HuH-7.5 (cell line): ENCODE measurements at regions not wholly inside any gene's neighbourhood (a gene's known extent, or its start where the extent isn't known, plus 50 kb on each side); places are given as distances from the start of the nearest gene placed in this dataset.

Experiments used
- DNase-seq: peaks from one replicate; pipeline ENCODE4 v3.0.0; 2011; ENCODE audit warnings: low spot score

GRCh38 chr1:201749059-201749690 is 79.8 kb upstream of the IPO9 start:
- no peak for DNase-seq

- DNase-seq = no peak
Observed at GRCh38 chr1:201750120-201750519, 78.8 kb upstream of the IPO9 start.

GRCh38 chr1:201750934-201751333 is 78.0 kb upstream of the IPO9 start:
- no peak for DNase-seq

- DNase-seq = no peak
Observed at GRCh38 chr1:201751872-201752271, 77.1 kb upstream of the IPO9 start.

GRCh38 chr1:201752333-201752732 is 76.6 kb upstream of the IPO9 start:
- no peak for DNase-seq

- no peak for DNase-seq
Observed at GRCh38 chr1:201753492-201753891, 75.5 kb upstream of the IPO9 start.

GRCh38 chr1:201754353-201754752 is 74.6 kb upstream of the IPO9 start:
- no peak for DNase-seq

GRCh38 chr1:201755200-201755599 is 73.8 kb upstream of the IPO9 start:
- no peak for DNase-seq

- DNase-seq = no peak
Observed at GRCh38 chr1:201756406-201756805, 72.6 kb upstream of the IPO9 start.

- DNase-seq = no peak
Observed at GRCh38 chr1:201758499-201759050, 70.4 kb upstream of the IPO9 start.

GRCh38 chr1:201759194-201759815 is 69.7 kb upstream of the IPO9 start:
- DNase-seq = no peak

- DNase-seq = no peak
Observed at GRCh38 chr1:201760516-201760915, 68.4 kb upstream of the IPO9 start.

- DNase-seq = no peak
Observed at GRCh38 chr1:201761178-201761577, 67.8 kb upstream of the IPO9 start.

- DNase-seq = no peak
Observed at GRCh38 chr1:201761871-201762270, 67.1 kb upstream of the IPO9 start.

GRCh38 chr1:201762381-201762780 is 66.6 kb upstream of the IPO9 start:
- no peak for DNase-seq

- no peak for DNase-seq
Observed at GRCh38 chr1:201763455-201764140, 65.4 kb upstream of the IPO9 start.

- DNase-seq = no peak
Observed at GRCh38 chr1:201764166-201764565, 64.8 kb upstream of the IPO9 start.

- no peak for DNase-seq
Observed at GRCh38 chr1:201764579-201764978, 64.4 kb upstream of the IPO9 start.

- DNase-seq = no peak
Observed at GRCh38 chr1:201766131-201766866, 62.7 kb upstream of the IPO9 start.

- DNase-seq = no peak
Observed at GRCh38 chr1:201767339-201767738, 61.6 kb upstream of the IPO9 start.

- no peak for DNase-seq
Observed at GRCh38 chr1:201769072-201769471, 59.9 kb upstream of the IPO9 start.

GRCh38 chr1:201769966-201770365 is 59.0 kb upstream of the IPO9 start:
- no peak for DNase-seq

- DNase-seq = no peak
Observed at GRCh38 chr1:201771466-201771865, 57.5 kb upstream of the IPO9 start.
